ENCODE measurements at regions not wholly inside any gene's neighbourhood (a gene's known extent, or its start where the extent isn't known, plus 50 kb on each side); places are given as distances from the start of the nearest gene placed in this dataset.

DNA sequence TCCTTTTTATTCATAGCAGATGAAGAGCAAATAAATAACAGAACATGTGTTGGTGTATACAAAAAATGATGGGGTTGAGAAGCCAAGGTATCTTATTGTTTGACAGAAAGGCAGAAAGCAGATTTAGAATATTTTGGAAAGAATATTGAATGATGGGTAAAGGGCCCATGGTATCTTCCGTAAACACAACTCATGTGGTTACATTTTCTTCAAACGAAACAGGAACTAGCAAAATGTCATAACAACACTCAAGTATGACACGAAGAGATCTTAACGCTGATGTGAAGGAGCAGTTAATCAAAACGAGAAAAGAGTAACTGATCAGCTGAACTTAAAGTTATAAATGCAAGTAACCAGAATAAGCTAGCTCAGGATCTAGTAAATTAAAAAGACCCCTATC, 195.7 kb upstream of the GK2 start:
- no peak overlapping the region for H3K4me2 ChIP-seq (ENCODE audit: control insufficient read depth, insufficient read depth)
- ChIA-PET CTCF (interaction anchor here (1.0 to 1.5 kb wide), 3 partner anchors 28 to 651 kb away, joined by 3 to 5 read pairs (median 4); no protein-coding TSS in a partner anchor), POLR2A (no interaction called here), RAD21 (ENCODE audit: unreplicated experiment) (no interaction called here), SMC1A (ENCODE audit: uncharacterized antibody, unreplicated experiment) (interaction anchor here (1.0 kb wide), 1 partner anchor 45 kb away, joined by 3 read pairs; no protein-coding TSS in a partner anchor)
- FAIRE-seq (no peak), DNase-seq (ENCODE audit: low read depth, low spot score) (no peak), ATAC-seq (peak; percentile 44)
- H4K20me1 ChIP-seq (ENCODE audit: control insufficient read depth, insufficient read depth) = no peaks in the 10 kb centered on the region
- in situ Hi-C loops (cut with MboI) = no loop called here
- no peaks in the 10 kb centered on the region for H3K4me1 ChIP-seq (ENCODE audit: control insufficient read depth, insufficient read depth, low read length)
- H3K9ac ChIP-seq (ENCODE audit: control insufficient read depth, insufficient read depth, low read length) = no peak overlapping the region
- H3K9me3 ChIP-seq (replicated peaks; ENCODE audit: control insufficient read depth, insufficient read depth, low read length) = no peaks in the 10 kb centered on the region
- H3K36me3 ChIP-seq (ENCODE audit: control insufficient read depth in 2 of 2, insufficient read depth in 2 of 2, low read length in 1 of 2) = no peaks in the 10 kb centered on the region
- no peak overlapping the region for H3K4me3 ChIP-seq
- H3K27ac ChIP-seq (ENCODE audit: control insufficient read depth, insufficient read depth) = no peak overlapping the region
- no TSS peak for BruUV-seq (replicated peaks)
- no peaks in the 10 kb centered on the region for H3K79me2 ChIP-seq (ENCODE audit: control insufficient read depth, insufficient read depth, low read length)
- TF ChIP-seq TARDBP (IDR thresholded peaks at IDR 0.05; ENCODE audit: borderline replicate concordance) (no peak), MEF2B (IDR thresholded peaks at IDR 0.05; ENCODE audit: partially characterized antibody, poor library complexity, severe bottlenecking) (no peak), MTA3 (IDR thresholded peaks at IDR 0.05; ENCODE audit: borderline replicate concordance, low read length) (no peak), EZH2 (IDR thresholded peaks at IDR 0.05; ENCODE audit: borderline replicate concordance, control insufficient read depth, low read depth, low read length) (no peak), CREB1 (IDR thresholded peaks at IDR 0.05; ENCODE audit: low read depth) (no peak), CHD2 (IDR thresholded peaks at IDR 0.05; ENCODE audit: borderline replicate concordance, low read depth, low read length) (no peak), NFIC (IDR thresholded peaks at IDR 0.05; ENCODE audit: low read depth, low read length) (no peak), SMAD5 (IDR thresholded peaks at IDR 0.05; ENCODE audit: low read depth) (no peak), ATF7 (IDR thresholded peaks at IDR 0.05; ENCODE audit: low read depth) (no peak)
- TF ChIP-seq, protein P1, sequence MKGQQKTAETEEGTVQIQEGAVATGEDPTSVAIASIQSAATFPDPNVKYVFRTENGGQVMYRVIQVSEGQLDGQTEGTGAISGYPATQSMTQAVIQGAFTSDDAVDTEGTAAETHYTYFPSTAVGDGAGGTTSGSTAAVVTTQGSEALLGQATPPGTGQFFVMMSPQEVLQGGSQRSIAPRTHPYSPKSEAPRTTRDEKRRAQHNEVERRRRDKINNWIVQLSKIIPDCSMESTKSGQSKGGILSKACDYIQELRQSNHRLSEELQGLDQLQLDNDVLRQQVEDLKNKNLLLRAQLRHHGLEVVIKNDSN (IDR thresholded peaks at IDR 0.05; ENCODE audit: borderline replicate concordance, extremely low read length, insufficient read depth, low read depth, low read length) = no peak
- TF ChIP-seq, protein P2, sequence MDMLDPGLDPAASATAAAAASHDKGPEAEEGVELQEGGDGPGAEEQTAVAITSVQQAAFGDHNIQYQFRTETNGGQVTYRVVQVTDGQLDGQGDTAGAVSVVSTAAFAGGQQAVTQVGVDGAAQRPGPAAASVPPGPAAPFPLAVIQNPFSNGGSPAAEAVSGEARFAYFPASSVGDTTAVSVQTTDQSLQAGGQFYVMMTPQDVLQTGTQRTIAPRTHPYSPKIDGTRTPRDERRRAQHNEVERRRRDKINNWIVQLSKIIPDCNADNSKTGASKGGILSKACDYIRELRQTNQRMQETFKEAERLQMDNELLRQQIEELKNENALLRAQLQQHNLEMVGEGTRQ (IDR thresholded peaks at IDR 0.05; ENCODE audit: borderline replicate concordance, low read depth, low read length) = no peak
- TF ChIP-seq, protein P3, sequence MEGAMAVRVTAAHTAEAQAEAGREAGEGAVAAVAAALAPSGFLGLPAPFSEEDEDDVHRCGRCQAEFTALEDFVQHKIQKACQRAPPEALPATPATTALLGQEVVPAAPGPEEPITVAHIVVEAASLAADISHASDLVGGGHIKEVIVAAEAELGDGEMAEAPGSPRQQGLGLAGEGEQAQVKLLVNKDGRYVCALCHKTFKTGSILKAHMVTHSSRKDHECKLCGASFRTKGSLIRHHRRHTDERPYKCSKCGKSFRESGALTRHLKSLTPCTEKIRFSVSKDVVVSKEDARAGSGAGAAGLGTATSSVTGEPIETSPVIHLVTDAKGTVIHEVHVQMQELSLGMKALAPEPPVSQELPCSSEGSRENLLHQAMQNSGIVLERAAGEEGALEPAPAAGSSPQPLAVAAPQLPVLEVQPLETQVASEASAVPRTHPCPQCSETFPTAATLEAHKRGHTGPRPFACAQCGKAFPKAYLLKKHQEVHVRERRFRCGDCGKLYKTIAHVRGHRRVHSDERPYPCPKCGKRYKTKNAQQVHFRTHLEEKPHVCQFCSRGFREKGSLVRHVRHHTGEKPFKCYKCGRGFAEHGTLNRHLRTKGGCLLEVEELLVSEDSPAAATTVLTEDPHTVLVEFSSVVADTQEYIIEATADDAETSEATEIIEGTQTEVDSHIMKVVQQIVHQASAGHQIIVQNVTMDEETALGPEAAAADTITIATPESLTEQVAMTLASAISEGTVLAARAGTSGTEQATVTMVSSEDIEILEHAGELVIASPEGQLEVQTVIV (IDR thresholded peaks at IDR 0.05; ENCODE audit: borderline replicate concordance, partially characterized antibody) = no peak
- intact Hi-C loops (cut with micrococcal nuclease; ENCODE audit: unreplicated experiment) = no loop called here
- H2AFZ ChIP-seq (ENCODE audit: control insufficient read depth, low read depth, low read length) = no peak overlapping the region; the same call in 1 of the 2 replicates
- H3K27me3 ChIP-seq (replicated peaks in 1 of 2; ENCODE audit: control insufficient read depth in 2 of 2, insufficient read depth in 2 of 2, low read length in 1 of 2) = no peaks in the 10 kb centered on the region
- WGBS (ENCODE audit: insufficient coverage, insufficient replicate concordance, low lambda C conversion rate, missing lambda C conversion rate) = 1% methylated on average over 5 of the region's 5 CpGs
